Hematopoietic multipotent progenitor cell treated with erythropoietin and hydrocortisone succinate and interleukin-3 and kit ligand, for 8 days (in vitro differentiated cells): ENCODE measurements at regions not wholly inside any gene's neighbourhood (a gene's known extent, or its start where the extent isn't known, plus 50 kb on each side); places are given as distances from the start of the nearest gene placed in this dataset.

Source experiments
- DNase-seq: peaks from one replicate; pipeline ENCODE4 v3.0.0-alpha.2; 2015

DNA sequence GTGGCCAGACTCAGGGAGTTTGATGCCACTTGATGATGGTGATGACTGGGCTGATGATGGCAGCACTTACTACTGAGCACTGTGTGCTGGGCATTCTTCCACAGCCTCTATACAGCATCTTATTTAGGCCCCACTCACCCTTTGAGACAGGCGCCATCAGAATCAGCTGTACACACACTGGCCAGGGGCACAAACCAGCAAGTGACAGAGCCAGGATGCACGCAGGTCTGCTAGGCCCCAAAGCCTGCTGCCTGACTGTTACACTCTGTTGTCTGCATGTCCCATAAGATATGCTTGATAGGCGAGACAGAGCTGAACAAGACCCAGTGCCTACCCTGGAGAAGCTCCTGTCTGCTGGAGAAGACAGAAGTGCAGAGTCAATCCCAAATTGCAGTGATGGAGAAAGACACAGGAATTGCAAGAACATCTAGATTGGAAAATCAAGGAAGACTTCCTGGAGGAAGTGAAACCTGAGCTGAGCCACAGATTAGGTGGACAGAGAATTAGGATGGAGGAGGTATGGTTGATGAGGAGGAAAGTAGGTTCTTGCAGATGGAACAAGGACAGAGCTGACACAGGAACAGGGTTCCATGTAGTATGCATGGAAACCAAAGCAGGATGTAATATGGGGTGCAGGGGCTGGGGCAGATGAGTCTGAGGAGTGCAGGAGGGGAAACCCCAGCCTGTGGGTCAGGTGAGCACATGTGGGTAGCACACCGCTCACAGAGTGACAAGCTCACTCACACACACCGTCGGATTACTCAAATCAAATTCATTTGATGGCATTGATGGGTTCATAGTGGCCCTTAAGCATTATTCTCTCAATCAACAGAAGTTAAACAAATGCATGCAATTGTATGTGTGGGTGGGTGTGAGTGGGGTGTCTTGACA, 117.3 kb downstream of the BEGAIN start:
- no peak for DNase-seq

DNA sequence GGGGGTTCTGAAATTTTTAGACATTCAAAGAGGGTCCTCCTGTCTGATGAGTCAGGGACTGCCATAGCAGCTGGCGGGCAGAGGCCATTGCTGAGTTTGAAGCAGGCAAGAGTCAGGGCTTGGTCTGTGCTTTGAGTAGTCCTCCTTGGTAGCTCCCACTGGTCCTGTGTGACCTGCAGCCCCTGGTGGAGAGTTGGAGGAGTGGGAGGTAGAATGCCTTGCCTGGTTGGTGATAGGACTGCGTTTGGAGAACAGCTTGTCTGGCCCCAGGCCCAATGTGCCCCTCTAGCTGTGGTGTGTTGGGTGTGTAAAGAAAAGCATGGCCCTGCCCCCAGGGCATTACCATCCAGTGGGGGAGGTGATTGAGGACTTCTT, 116.7 kb downstream of the BEGAIN start:
- DNase-seq = no peak

DNA sequence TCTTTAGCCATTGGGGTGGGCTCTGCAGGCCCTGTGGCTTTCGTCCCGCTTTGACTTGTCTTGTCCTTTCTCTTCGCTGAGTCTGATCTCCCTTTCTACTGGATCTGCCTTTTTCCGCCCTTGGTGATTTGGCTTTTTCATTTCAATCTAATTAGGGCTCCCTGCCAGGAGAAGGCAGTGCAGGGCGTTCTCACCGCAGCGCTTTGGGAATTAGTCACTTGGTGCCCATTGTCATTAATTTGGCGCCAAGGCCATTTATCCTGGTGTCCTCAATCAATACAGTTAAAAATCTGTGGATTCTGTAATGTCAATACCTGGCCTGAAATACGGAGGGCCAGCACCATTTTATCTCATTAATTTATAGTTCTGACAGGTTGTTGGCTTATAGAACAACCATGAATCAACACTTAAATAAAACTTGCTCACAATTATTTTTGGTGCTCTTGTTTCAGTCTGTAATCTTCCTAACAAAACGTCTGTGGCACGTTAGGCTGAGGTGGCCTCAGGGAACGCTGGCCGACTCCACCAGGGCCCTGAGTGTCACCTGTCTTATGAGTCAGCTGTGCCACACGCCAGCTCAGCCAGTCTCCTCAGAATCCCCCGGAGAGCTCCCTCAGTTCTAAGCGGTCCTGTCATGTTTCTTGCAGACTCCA, 115.7 kb downstream of the BEGAIN start:
- no peak for DNase-seq

DNA sequence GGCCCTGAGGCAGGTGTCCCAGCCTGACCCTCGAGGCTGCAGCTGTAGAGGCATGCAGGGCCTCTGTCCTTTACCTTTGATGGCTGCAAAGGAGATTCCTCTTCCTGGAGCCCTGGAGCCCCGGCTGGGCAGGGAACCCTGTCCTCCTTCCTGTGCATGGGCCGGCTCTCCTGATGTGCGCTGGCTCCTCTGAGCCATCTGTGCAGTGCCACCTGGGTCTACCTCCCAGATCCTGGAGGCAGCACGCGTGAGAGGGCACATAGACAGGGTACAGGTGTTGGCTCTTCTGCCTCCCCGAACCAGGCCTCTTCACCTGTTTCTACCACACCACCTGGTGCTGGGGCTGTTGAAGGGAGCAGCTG, 115.1 kb downstream of the BEGAIN start:
- DNase-seq = no peak

DNA sequence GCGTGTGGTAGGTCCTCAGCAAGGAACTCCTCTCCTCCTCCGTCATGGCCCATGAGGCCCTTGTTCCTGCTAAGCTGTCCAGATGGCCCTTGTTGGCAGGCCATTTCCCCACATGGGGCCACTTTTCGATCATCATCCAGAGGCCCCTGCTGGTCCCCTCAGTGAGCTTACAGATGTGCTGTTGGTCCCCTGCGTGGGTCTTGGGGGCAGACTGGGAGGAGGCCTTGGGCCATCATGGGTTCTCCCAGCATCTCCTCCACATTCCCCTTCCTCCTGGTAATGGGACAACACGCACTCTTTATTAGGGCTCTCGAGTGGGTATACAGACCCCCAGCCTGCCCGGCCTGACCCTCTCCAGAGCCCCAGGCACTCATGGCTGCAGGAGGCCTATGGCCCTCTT, 114.7 kb downstream of the BEGAIN start:
- DNase-seq = no peak

DNA sequence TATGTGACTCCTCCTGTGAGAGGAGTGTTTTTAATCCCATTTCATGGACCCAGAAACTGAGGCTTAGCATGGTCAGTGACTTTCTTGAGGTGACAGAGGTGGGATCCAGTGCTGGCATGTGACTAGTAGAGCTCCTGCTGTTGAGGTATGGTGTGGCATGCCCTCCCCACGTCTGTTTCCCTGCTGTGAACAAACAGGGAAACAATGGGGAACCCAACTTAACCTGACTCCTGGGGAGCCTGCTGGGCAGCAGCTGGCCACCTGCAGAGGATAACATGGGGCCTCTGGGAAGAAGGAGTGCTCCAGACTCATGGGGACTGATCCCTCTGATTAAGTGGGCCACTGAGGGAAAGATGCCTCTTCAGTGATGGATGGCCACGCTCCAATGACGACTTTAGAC, 114.0 kb downstream of the BEGAIN start:
- no peak for DNase-seq

DNA sequence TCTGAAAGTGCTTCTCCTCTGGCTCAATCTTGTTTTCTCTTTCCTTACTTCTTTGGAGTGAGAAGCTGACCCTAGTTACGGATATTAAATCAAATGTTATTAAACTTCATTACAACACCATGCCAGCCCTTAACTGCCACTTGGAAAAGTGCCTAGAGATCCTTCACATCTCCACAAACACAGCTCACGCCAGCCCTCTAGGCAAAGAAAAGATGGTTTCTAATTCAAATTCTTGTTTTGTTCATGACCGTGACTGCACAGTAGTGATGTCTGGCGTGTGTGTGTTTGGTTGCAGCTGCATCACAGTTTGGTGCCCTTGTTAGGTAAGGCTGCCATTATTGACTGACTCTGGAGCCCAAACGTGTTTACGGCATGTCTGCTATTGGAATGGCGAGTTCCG, 113.0 kb downstream of the BEGAIN start:
- no peak for DNase-seq

DNA sequence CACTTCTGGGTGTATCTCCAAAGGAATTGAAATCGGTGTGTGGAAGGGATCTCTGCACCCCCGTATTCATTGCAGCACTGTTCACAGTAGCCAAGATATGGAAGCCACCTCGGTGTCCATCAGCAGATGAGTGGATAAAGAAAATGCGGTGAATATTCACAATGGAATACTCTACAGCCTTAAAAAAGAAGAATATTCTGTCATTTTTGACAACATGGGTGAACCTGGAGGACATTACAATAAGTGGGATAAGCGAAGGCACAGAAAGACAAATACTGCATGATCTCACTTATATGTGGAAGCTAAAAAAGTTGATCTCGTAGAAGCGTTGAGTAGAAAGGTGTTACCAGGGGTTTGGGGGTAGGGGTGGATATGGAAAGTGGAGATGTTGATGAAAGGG, 111.9 kb downstream of the BEGAIN start:
- DNase-seq = no peak

DNA sequence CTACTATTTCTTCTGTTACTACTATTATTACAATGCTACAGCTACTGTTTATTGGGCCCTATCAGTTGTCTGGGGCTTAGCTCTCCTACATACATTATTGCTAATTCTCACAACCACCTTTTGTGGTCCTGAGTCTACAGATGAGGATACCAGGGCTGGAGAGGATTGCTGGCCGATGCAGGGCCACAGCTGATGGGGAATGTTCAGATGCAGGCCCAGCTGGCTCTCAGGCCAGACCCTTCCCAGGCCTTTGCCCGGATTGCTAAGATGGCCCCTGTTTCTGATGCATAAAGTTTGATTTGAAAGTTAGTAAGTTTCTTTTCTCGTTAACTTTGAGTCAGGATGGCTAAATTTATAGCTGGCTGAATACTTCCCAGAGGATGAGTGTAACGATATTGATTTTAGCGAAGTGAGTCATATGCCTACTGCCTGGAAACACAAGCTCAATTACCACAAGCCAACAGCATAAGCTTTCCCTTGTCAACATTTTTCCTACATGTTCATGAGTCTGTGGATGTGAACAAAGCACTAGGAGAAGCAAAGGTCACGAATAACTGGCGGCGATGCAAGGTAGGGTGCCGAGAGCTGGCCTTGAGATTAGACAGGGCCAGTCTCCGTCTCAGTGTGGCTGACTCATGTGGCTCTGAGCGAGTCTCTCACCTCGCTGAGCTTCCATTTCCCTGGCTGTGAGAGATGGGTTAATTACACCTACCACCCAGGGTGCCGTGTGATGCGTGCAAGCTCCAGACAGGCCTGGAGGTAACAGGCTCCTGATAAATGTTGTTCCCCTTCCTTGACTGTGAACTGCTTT, 111.0 kb downstream of the BEGAIN start:
- no peak for DNase-seq

DNA sequence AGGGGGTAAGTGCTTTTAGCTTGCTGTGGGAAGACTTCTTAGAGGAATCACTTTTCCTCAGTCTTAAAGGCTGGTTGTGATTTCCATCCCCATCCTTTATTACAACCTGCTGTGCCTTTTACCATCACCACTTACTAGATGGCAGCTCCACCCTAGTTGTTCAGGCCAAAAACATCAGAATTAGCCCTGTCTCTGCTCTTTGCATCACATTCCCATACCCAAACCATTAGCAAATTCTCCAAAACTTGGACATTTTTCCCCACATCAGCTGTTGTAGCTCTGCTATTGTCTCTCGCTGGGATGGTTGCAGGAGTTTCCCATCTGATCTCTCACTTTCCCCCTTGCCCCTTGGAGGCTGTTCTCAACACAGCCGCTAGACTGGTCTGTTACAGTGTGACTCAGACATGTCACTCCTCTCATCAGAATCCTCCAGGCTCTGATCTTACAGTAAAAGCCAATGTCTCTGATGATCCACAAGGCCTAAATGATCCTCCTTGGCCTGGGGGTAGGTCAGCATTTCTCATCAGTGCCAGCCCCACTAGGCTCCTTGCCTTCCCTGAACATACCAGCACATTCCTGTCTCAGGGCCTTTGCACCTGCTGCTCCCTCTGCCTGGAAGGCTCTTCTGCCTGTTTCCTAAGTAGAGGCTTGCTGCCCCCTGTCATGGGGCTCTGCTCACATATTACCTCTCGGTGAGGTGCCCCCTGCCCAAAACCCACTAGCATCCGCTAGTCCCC, 102.5 kb downstream of the BEGAIN start:
- DNase-seq = no peak

DNA sequence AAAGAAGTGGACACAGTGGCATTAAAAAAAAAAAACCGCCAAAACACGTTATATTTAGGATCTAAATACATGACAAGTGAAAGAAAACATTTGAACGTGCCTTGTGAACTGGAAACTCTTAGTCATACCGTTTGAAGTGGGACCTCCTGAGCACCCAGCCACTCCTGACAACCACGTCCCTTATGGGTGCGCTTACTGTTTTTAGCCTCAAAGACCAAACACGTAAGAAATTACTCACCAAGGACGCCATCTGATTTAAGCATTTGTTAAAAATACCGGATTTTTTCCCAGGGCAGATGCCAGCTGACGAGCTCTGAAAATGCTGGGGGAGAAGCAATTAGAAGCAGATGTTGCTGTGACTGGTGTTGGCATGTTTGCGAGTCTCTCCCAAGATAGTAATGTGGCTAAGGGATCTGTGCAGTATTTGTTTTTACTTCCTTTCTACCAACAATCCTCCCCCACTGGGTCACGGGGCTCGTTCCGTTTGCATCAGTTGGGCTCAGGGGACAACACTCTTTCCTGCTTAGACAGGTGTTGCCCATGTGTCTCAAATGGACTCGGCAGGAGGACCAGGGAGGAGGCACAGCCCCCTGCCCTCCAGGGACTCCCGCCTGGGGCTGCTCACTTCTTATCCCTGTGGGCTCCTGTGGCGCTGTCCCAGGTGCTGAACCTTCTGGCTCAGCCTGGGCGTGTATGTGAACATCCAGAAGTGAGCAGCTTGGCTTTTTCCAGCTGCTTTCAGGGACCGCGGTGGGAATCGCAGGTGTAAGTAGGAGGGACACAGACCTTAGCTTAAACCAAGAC, 101.0 kb downstream of the BEGAIN start:
- DNase-seq = peak; percentile 69
